Uterus (tissue), 2 donors: ENCODE measurements at regions not wholly inside any gene's neighbourhood (a gene's known extent, or its start where the extent isn't known, plus 50 kb on each side); places are given as distances from the start of the nearest gene placed in this dataset.

Source experiments
- POLR2A ChIP-seq, 2 donors: fragments of 450-650 bp; IDR thresholded peaks; one replicate each; pipeline ENCODE4 v1.6.1; 2016; ENCODE audit warnings: antibody characterized with exemption in 2 of 2, mild to moderate bottlenecking in 1 of 2, moderate library complexity in 1 of 2
- TF ChIP-seq, protein P1 (sequence below), 4 experiments: fragments of 200-600 bp in 2 of 4; fragments of 450-650 bp in 2 of 4; sonication (generic) in 2 of 4; IDR thresholded peaks; one replicate each; pipeline ENCODE4 v1.5.1; 2016 to 2019; ENCODE audit warnings: antibody characterized with exemption in 4 of 4, mild to moderate bottlenecking in 2 of 4, moderate library complexity in 1 of 4

DNA sequence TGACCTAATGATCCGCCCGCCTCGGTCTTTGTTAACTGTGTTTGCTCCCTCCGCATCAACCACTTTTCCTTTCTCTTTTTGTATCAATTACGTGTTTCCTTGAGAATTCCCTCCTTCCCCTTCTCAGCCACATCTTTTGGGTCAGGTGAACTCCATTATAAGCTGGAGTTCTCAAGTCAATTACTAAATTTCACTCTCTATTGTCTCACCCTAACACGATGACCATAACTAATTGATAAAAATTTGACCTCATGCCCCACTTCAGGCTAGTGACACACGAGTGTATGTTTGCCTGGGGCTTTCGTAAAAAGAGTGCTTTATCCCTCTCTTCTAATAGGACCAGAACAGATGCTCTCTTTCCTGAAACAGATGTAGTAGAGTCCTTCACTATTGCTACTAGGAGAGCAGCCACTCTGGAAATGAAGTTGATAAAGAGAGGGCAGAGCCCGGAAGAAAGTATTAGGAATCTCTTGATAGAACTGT is 403.6 kb upstream of the ANXA10 start:
- TF ChIP-seq POLR2A (IDR thresholded peaks at IDR 0.05) = no peak
- TF ChIP-seq, protein P1, sequence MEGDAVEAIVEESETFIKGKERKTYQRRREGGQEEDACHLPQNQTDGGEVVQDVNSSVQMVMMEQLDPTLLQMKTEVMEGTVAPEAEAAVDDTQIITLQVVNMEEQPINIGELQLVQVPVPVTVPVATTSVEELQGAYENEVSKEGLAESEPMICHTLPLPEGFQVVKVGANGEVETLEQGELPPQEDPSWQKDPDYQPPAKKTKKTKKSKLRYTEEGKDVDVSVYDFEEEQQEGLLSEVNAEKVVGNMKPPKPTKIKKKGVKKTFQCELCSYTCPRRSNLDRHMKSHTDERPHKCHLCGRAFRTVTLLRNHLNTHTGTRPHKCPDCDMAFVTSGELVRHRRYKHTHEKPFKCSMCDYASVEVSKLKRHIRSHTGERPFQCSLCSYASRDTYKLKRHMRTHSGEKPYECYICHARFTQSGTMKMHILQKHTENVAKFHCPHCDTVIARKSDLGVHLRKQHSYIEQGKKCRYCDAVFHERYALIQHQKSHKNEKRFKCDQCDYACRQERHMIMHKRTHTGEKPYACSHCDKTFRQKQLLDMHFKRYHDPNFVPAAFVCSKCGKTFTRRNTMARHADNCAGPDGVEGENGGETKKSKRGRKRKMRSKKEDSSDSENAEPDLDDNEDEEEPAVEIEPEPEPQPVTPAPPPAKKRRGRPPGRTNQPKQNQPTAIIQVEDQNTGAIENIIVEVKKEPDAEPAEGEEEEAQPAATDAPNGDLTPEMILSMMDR (IDR thresholded peaks at IDR 0.05) = no peak
